ENCODE measurements at regions not wholly inside any gene's neighbourhood (a gene's known extent, or its start where the extent isn't known, plus 50 kb on each side); places are given as distances from the start of the nearest gene placed in this dataset.

GRCh38 chr3:137264843-137265330 is 307.1 kb downstream of the IL20RB start:
- no peaks in the 10 kb centered on the region for H3K9me3 ChIP-seq (ENCODE audit: low read depth, low read length)
- TF ChIP-seq FOXP2 (optimal IDR thresholded peaks at IDR 0.05; ENCODE audit: control extremely low read depth, extremely low read length, insufficient read depth) (no peak), POLR2AphosphoS5 (IDR thresholded peaks at IDR 0.05; ENCODE audit: borderline replicate concordance, low read depth, low read length) (no peak), EZH2 (IDR thresholded peaks at IDR 0.05) (no peak)
- no peak for DNase-seq (ENCODE audit: low read depth, low spot score)
- H3K36me3 ChIP-seq (ENCODE audit: insufficient read depth, low read length), result no peaks in the 10 kb centered on the region
- H3K27ac ChIP-seq, result no peak overlapping the region
- no peak overlapping the region for H3K4me3 ChIP-seq
- no peak overlapping the region for H3K9ac ChIP-seq (ENCODE audit: insufficient read length)

- TF ChIP-seq EZH2 (IDR thresholded peaks at IDR 0.05), result no peak
- no peak for TF ChIP-seq POLR2AphosphoS5 (IDR thresholded peaks at IDR 0.05; ENCODE audit: borderline replicate concordance, low read depth, low read length)
- no peak for TF ChIP-seq FOXP2 (optimal IDR thresholded peaks at IDR 0.05; ENCODE audit: control extremely low read depth, extremely low read length, insufficient read depth)
- DNase-seq (ENCODE audit: low read depth, low spot score), result no peak
- no peaks in the 10 kb centered on the region for H3K9me3 ChIP-seq (ENCODE audit: low read depth, low read length)
- no peak overlapping the region for H3K9ac ChIP-seq (ENCODE audit: insufficient read length)
- no peak overlapping the region for H3K4me3 ChIP-seq
- no peaks in the 10 kb centered on the region for H3K36me3 ChIP-seq (ENCODE audit: insufficient read depth, low read length)
- H3K27ac ChIP-seq, result no peak overlapping the region
These were observed 325.1 kb downstream of the IL20RB start for GRCh38 chr3:137282871-137283270.

GRCh38 chr3:137285924-137286323 is 328.1 kb downstream of the IL20RB start:
- Histone ChIP-seq H3K9ac (ENCODE audit: insufficient read length) (no peak overlapping the region), H3K27ac (no peak overlapping the region), H3K4me3 (no peak overlapping the region), H3K36me3 (ENCODE audit: insufficient read depth, low read length) (no peaks in the 10 kb centered on the region), H3K9me3 (ENCODE audit: low read depth, low read length) (no peaks in the 10 kb centered on the region)
- TF ChIP-seq POLR2AphosphoS5 (IDR thresholded peaks at IDR 0.05; ENCODE audit: borderline replicate concordance, low read depth, low read length) (no peak), EZH2 (IDR thresholded peaks at IDR 0.05) (no peak), FOXP2 (optimal IDR thresholded peaks at IDR 0.05; ENCODE audit: control extremely low read depth, extremely low read length, insufficient read depth) (no peak)
- no peak for DNase-seq (ENCODE audit: low read depth, low spot score)

GRCh38 chr3:137293086-137293485 is 335.3 kb downstream of the IL20RB start:
- TF ChIP-seq EZH2 (IDR thresholded peaks at IDR 0.05), result no peak
- no peak for TF ChIP-seq POLR2AphosphoS5 (IDR thresholded peaks at IDR 0.05; ENCODE audit: borderline replicate concordance, low read depth, low read length)
- no peak for TF ChIP-seq FOXP2 (optimal IDR thresholded peaks at IDR 0.05; ENCODE audit: control extremely low read depth, extremely low read length, insufficient read depth)
- H3K4me3 ChIP-seq, result no peak overlapping the region
- no peak for DNase-seq (ENCODE audit: low read depth, low spot score)
- no peak overlapping the region for H3K9ac ChIP-seq (ENCODE audit: insufficient read length)
- H3K36me3 ChIP-seq (ENCODE audit: insufficient read depth, low read length), result no peaks in the 10 kb centered on the region
- no peaks in the 10 kb centered on the region for H3K9me3 ChIP-seq (ENCODE audit: low read depth, low read length)
- no peak overlapping the region for H3K27ac ChIP-seq

- Histone ChIP-seq H3K27ac (no peak overlapping the region), H3K36me3 (ENCODE audit: insufficient read depth, low read length) (no peaks in the 10 kb centered on the region), H3K9me3 (ENCODE audit: low read depth, low read length) (no peaks in the 10 kb centered on the region), H3K4me3 (no peak overlapping the region), H3K9ac (ENCODE audit: insufficient read length) (no peak overlapping the region)
- TF ChIP-seq EZH2 (IDR thresholded peaks at IDR 0.05) (no peak), POLR2AphosphoS5 (IDR thresholded peaks at IDR 0.05; ENCODE audit: borderline replicate concordance, low read depth, low read length) (no peak), FOXP2 (optimal IDR thresholded peaks at IDR 0.05; ENCODE audit: control extremely low read depth, extremely low read length, insufficient read depth) (no peak)
- DNase-seq (ENCODE audit: low read depth, low spot score), result no peak
These were observed 336.4 kb downstream of the IL20RB start for GRCh38 chr3:137294139-137294538.

GRCh38 chr3:137294839-137295238 is 337.1 kb downstream of the IL20RB start:
- DNase-seq (ENCODE audit: low read depth, low spot score), result no peak
- H3K9me3 ChIP-seq (ENCODE audit: low read depth, low read length), result no peaks in the 10 kb centered on the region
- H3K36me3 ChIP-seq (ENCODE audit: insufficient read depth, low read length), result no peaks in the 10 kb centered on the region
- no peak overlapping the region for H3K4me3 ChIP-seq
- H3K27ac ChIP-seq, result no peak overlapping the region
- no peak for TF ChIP-seq POLR2AphosphoS5 (IDR thresholded peaks at IDR 0.05; ENCODE audit: borderline replicate concordance, low read depth, low read length)
- TF ChIP-seq EZH2 (IDR thresholded peaks at IDR 0.05), result no peak
- no peak for TF ChIP-seq FOXP2 (optimal IDR thresholded peaks at IDR 0.05; ENCODE audit: control extremely low read depth, extremely low read length, insufficient read depth)
- no peak overlapping the region for H3K9ac ChIP-seq (ENCODE audit: insufficient read length)

- TF ChIP-seq EZH2 (IDR thresholded peaks at IDR 0.05) (no peak), POLR2AphosphoS5 (IDR thresholded peaks at IDR 0.05; ENCODE audit: borderline replicate concordance, low read depth, low read length) (no peak)
- Histone ChIP-seq H3K4me3 (no peak overlapping the region), H3K36me3 (ENCODE audit: insufficient read depth, low read length) (no peaks in the 10 kb centered on the region), H3K9ac (ENCODE audit: insufficient read length) (no peak overlapping the region), H3K27ac (no peak overlapping the region), H3K9me3 (ENCODE audit: low read depth, low read length) (no peaks in the 10 kb centered on the region)
- DNase-seq (ENCODE audit: low read depth, low spot score), result no peak
These were observed 337.6 kb downstream of the IL20RB start for GRCh38 chr3:137295336-137295735.

- Histone ChIP-seq H3K9ac (ENCODE audit: insufficient read length) (no peak overlapping the region), H3K4me3 (no peak overlapping the region), H3K27ac (no peak overlapping the region), H3K9me3 (ENCODE audit: low read depth, low read length) (no peaks in the 10 kb centered on the region), H3K36me3 (ENCODE audit: insufficient read depth, low read length) (no peaks in the 10 kb centered on the region)
- no peak for DNase-seq (ENCODE audit: low read depth, low spot score)
- no peak for TF ChIP-seq FOXP2 (optimal IDR thresholded peaks at IDR 0.05; ENCODE audit: control extremely low read depth, extremely low read length, insufficient read depth)
- no peak for TF ChIP-seq EZH2 (IDR thresholded peaks at IDR 0.05)
- no peak for TF ChIP-seq POLR2AphosphoS5 (IDR thresholded peaks at IDR 0.05; ENCODE audit: borderline replicate concordance, low read depth, low read length)
These were observed 338.3 kb downstream of the IL20RB start for GRCh38 chr3:137296116-137296515.

GRCh38 chr3:137297770-137298169 is 340.0 kb downstream of the IL20RB start:
- TF ChIP-seq EZH2 (IDR thresholded peaks at IDR 0.05), result no peak
- no peak for TF ChIP-seq POLR2AphosphoS5 (IDR thresholded peaks at IDR 0.05; ENCODE audit: borderline replicate concordance, low read depth, low read length)
- TF ChIP-seq FOXP2 (optimal IDR thresholded peaks at IDR 0.05; ENCODE audit: control extremely low read depth, extremely low read length, insufficient read depth), result no peak
- no peaks in the 10 kb centered on the region for H3K9me3 ChIP-seq (ENCODE audit: low read depth, low read length)
- no peak for DNase-seq (ENCODE audit: low read depth, low spot score)
- H3K9ac ChIP-seq (ENCODE audit: insufficient read length), result no peak overlapping the region
- H3K36me3 ChIP-seq (ENCODE audit: insufficient read depth, low read length), result no peaks in the 10 kb centered on the region
- no peak overlapping the region for H3K4me3 ChIP-seq
- H3K27ac ChIP-seq, result no peak overlapping the region
